ENCODE measurements at regions not wholly inside any gene's neighbourhood (a gene's known extent, or its start where the extent isn't known, plus 50 kb on each side); places are given as distances from the start of the nearest gene placed in this dataset.

GRCh38 chr14:51386983-51387735 lies 147.1 kb downstream of the TMX1 start:
- TF ChIP-seq EZH2phosphoT487 (IDR thresholded peaks at IDR 0.05; ENCODE audit: borderline replicate concordance, low read length) = no peak
- H3K36me3 ChIP-seq (ENCODE audit: control insufficient read depth, low read length) = no peaks in the 10 kb centered on the region
- H3F3A ChIP-seq (ENCODE audit: control insufficient read depth, insufficient read depth) = no peaks in the 10 kb centered on the region
- no peak overlapping the region for H3K4me2 ChIP-seq (ENCODE audit: low read length)
- H4K20me1 ChIP-seq (ENCODE audit: control insufficient read depth, insufficient read depth, low read depth, low read length) = no peaks in the 10 kb centered on the region
- H3K79me2 ChIP-seq (ENCODE audit: control insufficient read depth, low read length) = no peaks in the 10 kb centered on the region
- no peaks in the 10 kb centered on the region for H3K27me3 ChIP-seq (ENCODE audit: control insufficient read depth, low read length)
- no peaks in the 10 kb centered on the region for H3K9me3 ChIP-seq (ENCODE audit: control insufficient read depth, insufficient read depth, low read length)
- no peak overlapping the region for H3K27ac ChIP-seq (ENCODE audit: low read depth, low read length)
- no peaks in the 10 kb centered on the region for H3K9me2 ChIP-seq (replicated peaks; ENCODE audit: control insufficient read depth, low read length)
- H3K4me3 ChIP-seq (ENCODE audit: low read length) = no peak overlapping the region
- H3K4me1 ChIP-seq (ENCODE audit: control insufficient read depth, low read length) = no peaks in the 10 kb centered on the region

DNA sequence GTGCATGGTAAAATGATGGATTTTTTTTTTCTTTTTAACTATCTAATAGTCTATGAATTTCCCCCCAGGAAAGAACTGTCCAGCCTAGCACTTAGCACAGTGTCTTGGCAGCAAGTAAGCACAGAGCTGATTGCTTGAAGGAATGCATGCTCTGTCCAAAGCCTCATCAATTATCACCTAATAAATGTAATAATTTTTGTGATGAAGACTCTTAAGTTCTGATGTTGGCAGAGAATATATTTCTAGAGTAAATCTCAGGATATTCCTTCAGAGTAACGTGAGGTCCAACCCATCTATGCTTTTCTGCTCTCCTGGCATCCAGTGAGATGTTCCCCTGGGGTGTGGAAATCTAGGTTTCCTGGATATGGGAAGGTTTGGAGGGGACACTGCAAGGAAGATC lies 152.4 kb downstream of the TMX1 start:
- H3K4me3 ChIP-seq (ENCODE audit: low read length) = no peak overlapping the region
- H3K36me3 ChIP-seq (ENCODE audit: control insufficient read depth, low read length) = no peaks in the 10 kb centered on the region
- no peaks in the 10 kb centered on the region for H3K9me2 ChIP-seq (replicated peaks; ENCODE audit: control insufficient read depth, low read length)
- H3K79me2 ChIP-seq (ENCODE audit: control insufficient read depth, low read length) = no peaks in the 10 kb centered on the region
- no peak overlapping the region for H3K4me2 ChIP-seq (ENCODE audit: low read length)
- no peaks in the 10 kb centered on the region for H3F3A ChIP-seq (ENCODE audit: control insufficient read depth, insufficient read depth)
- no peaks in the 10 kb centered on the region for H3K27me3 ChIP-seq (ENCODE audit: control insufficient read depth, low read length)
- H3K9me3 ChIP-seq (ENCODE audit: control insufficient read depth, insufficient read depth, low read length) = no peaks in the 10 kb centered on the region
- TF ChIP-seq EZH2phosphoT487 (IDR thresholded peaks at IDR 0.05; ENCODE audit: borderline replicate concordance, low read length) (no peak), CTCF (IDR thresholded peaks at IDR 0.05; ENCODE audit: low read depth, low read length, poor library complexity, severe bottlenecking) (no peak)
- H3K27ac ChIP-seq (ENCODE audit: low read depth, low read length) = no peak overlapping the region
- no peaks in the 10 kb centered on the region for H4K20me1 ChIP-seq (ENCODE audit: control insufficient read depth, insufficient read depth, low read depth, low read length)
- H3K4me1 ChIP-seq (ENCODE audit: control insufficient read depth, low read length) = no peaks in the 10 kb centered on the region

GRCh38 chr14:51394384-51394783 lies 154.3 kb downstream of the TMX1 start:
- H3K9me2 ChIP-seq (replicated peaks; ENCODE audit: control insufficient read depth, low read length) = no peaks in the 10 kb centered on the region
- peaks cover 4% of the 10 kb centered on the region; the same call in 1 of the 2 replicates for H3K27me3 ChIP-seq (ENCODE audit: control insufficient read depth, low read length)
- H3K4me2 ChIP-seq (ENCODE audit: low read length) = no peak overlapping the region
- H3K27ac ChIP-seq (ENCODE audit: low read depth, low read length) = no peak overlapping the region
- H3F3A ChIP-seq (ENCODE audit: control insufficient read depth, insufficient read depth) = no peaks in the 10 kb centered on the region
- H3K79me2 ChIP-seq (ENCODE audit: control insufficient read depth, low read length) = no peaks in the 10 kb centered on the region
- no peak overlapping the region for H3K4me3 ChIP-seq (ENCODE audit: low read length)
- TF ChIP-seq EZH2phosphoT487 (IDR thresholded peaks at IDR 0.05; ENCODE audit: borderline replicate concordance, low read length) (no peak), CTCF (IDR thresholded peaks at IDR 0.05; ENCODE audit: low read depth, low read length, poor library complexity, severe bottlenecking) (no peak)
- no peaks in the 10 kb centered on the region for H3K9me3 ChIP-seq (ENCODE audit: control insufficient read depth, insufficient read depth, low read length)
- H3K36me3 ChIP-seq (ENCODE audit: control insufficient read depth, low read length) = no peaks in the 10 kb centered on the region
- H4K20me1 ChIP-seq (ENCODE audit: control insufficient read depth, insufficient read depth, low read depth, low read length) = no peaks in the 10 kb centered on the region
- H3K4me1 ChIP-seq (ENCODE audit: control insufficient read depth, low read length) = no peaks in the 10 kb centered on the region

- Histone ChIP-seq H3K27me3 (ENCODE audit: control insufficient read depth, low read length) (peaks cover 4% of the 10 kb centered on the region; the same call in 1 of the 2 replicates), H3K4me2 (ENCODE audit: low read length) (no peak overlapping the region), H3K9me2 (replicated peaks; ENCODE audit: control insufficient read depth, low read length) (no peaks in the 10 kb centered on the region), H3K79me2 (ENCODE audit: control insufficient read depth, low read length) (no peaks in the 10 kb centered on the region), H3K4me1 (ENCODE audit: control insufficient read depth, low read length) (no peaks in the 10 kb centered on the region), H4K20me1 (ENCODE audit: control insufficient read depth, insufficient read depth, low read depth, low read length) (no peaks in the 10 kb centered on the region), H3K27ac (ENCODE audit: low read depth, low read length) (no peak overlapping the region), H3K36me3 (ENCODE audit: control insufficient read depth, low read length) (no peaks in the 10 kb centered on the region), H3K4me3 (ENCODE audit: low read length) (no peak overlapping the region), H3F3A (ENCODE audit: control insufficient read depth, insufficient read depth) (no peaks in the 10 kb centered on the region), H3K9me3 (ENCODE audit: control insufficient read depth, insufficient read depth, low read length) (no peaks in the 10 kb centered on the region)
- TF ChIP-seq EZH2phosphoT487 (IDR thresholded peaks at IDR 0.05; ENCODE audit: borderline replicate concordance, low read length) = no peak
- TF ChIP-seq CTCF (IDR thresholded peaks at IDR 0.05; ENCODE audit: low read depth, low read length, poor library complexity, severe bottlenecking) = no peak
Observed at GRCh38 chr14:51394804-51395203, 154.8 kb downstream of the TMX1 start.

Data from DOHH2 (cell line).